Glutamatergic neuron (in vitro differentiated cells): ENCODE measurements at regions not wholly inside any gene's neighbourhood (a gene's known extent, or its start where the extent isn't known, plus 50 kb on each side); places are given as distances from the start of the nearest gene placed in this dataset.

Experiments
- DNase-seq: peaks from one replicate; pipeline ENCODE4 v3.0.0; 2022
- H3K27ac Mint-ChIP-seq: one replicate; pipeline ENCODE4 v1.8.0; 2020; ENCODE audit warnings: mild to moderate bottlenecking, mixed read lengths, inconsistent platforms; ENCODE audit not compliant: unreplicated experiment
- H3K27me3 Mint-ChIP-seq: one replicate; pipeline ENCODE4 v1.8.0; 2020; ENCODE audit warnings: mild to moderate bottlenecking, moderate library complexity, mixed read lengths, inconsistent platforms; ENCODE audit not compliant: unreplicated experiment
- H3K36me3 Mint-ChIP-seq: one replicate; pipeline ENCODE4 v1.8.0; 2020; ENCODE audit warnings: mild to moderate bottlenecking, mixed read lengths, inconsistent platforms; ENCODE audit not compliant: unreplicated experiment
- H3K4me1 Mint-ChIP-seq: one replicate; pipeline ENCODE4 v1.8.0; 2020; ENCODE audit warnings: mild to moderate bottlenecking, low read depth, mixed read lengths, inconsistent platforms; ENCODE audit not compliant: unreplicated experiment
- H3K4me3 Mint-ChIP-seq: one replicate; pipeline ENCODE4 v1.8.0; 2020; ENCODE audit warnings: mild to moderate bottlenecking, mixed read lengths, inconsistent platforms; ENCODE audit not compliant: unreplicated experiment
- H3K9me3 Mint-ChIP-seq: one replicate; pipeline ENCODE4 v1.8.0; 2020; ENCODE audit warnings: mild to moderate bottlenecking, moderate library complexity, mixed read lengths, inconsistent platforms; ENCODE audit not compliant: unreplicated experiment
- CTCF ChIP-seq: fragments of 200-600 bp; sonication (generic); IDR thresholded peaks from one replicate; pipeline ENCODE4 v1.5.0; 2021; ENCODE audit not compliant: partially characterized antibody, unreplicated experiment

- Mint-ChIP-seq H3K27me3 (peaks cover 4% of the 10 kb centered on the region), H3K4me1 (peaks cover 21% of the 10 kb centered on the region), H3K4me3 (no peak overlapping the region), H3K36me3 (no peaks in the 10 kb centered on the region), H3K9me3 (no peaks in the 10 kb centered on the region), H3K27ac (no peak overlapping the region)
- DNase-seq, result no peak
- no peak for TF ChIP-seq CTCF
Measured at GRCh38 chr10:3496138-3496537, 288.9 kb downstream of the KLF6 start.

- Mint-ChIP-seq H3K4me3 (no peak overlapping the region), H3K27ac (no peak overlapping the region), H3K27me3 (peaks cover 1% of the 10 kb centered on the region), H3K4me1 (peaks cover 13% of the 10 kb centered on the region), H3K36me3 (no peaks in the 10 kb centered on the region), H3K9me3 (no peaks in the 10 kb centered on the region)
- TF ChIP-seq CTCF, result no peak
- no peak for DNase-seq
Measured at GRCh38 chr10:3495281-3495680, 289.7 kb downstream of the KLF6 start.

- TF ChIP-seq CTCF, result no peak
- Mint-ChIP-seq H3K27ac (no peak overlapping the region), H3K4me3 (no peak overlapping the region), H3K9me3 (no peaks in the 10 kb centered on the region), H3K36me3 (peaks cover 4% of the 10 kb centered on the region), H3K27me3 (peaks cover 1% of the 10 kb centered on the region), H3K4me1 (peaks cover 12% of the 10 kb centered on the region)
- no peak for DNase-seq
Measured at GRCh38 chr10:3494838-3495230, 290.2 kb downstream of the KLF6 start.

- peaks cover 12% of the 10 kb centered on the region for H3K4me1 Mint-ChIP-seq
Measured at GRCh38 chr10:3494131-3494837, 290.7 kb downstream of the KLF6 start.

GRCh38 chr10:3493621-3494020, 291.4 kb downstream of the KLF6 start:
- H3K9me3 Mint-ChIP-seq, result no peaks in the 10 kb centered on the region
- no peak overlapping the region for H3K27ac Mint-ChIP-seq
- TF ChIP-seq CTCF, result no peak
- H3K36me3 Mint-ChIP-seq, result peaks cover 8% of the 10 kb centered on the region
- peaks cover 12% of the 10 kb centered on the region for H3K4me1 Mint-ChIP-seq
- DNase-seq, result no peak
- no peak overlapping the region for H3K4me3 Mint-ChIP-seq
- peaks cover 1% of the 10 kb centered on the region for H3K27me3 Mint-ChIP-seq

More at GRCh38 chr10:3494131-3494837, 290.7 kb downstream of the KLF6 start:
- no peaks in the 10 kb centered on the region for H3K9me3 Mint-ChIP-seq
- peaks cover 1% of the 10 kb centered on the region for H3K27me3 Mint-ChIP-seq
- DNase-seq, result no peak
- no peak for TF ChIP-seq CTCF
- peaks cover 5% of the 10 kb centered on the region for H3K36me3 Mint-ChIP-seq
- no peak overlapping the region for H3K4me3 Mint-ChIP-seq
- H3K27ac Mint-ChIP-seq, result no peak overlapping the region
